ENCODE measurements at regions not wholly inside any gene's neighbourhood (a gene's known extent, or its start where the extent isn't known, plus 50 kb on each side); places are given as distances from the start of the nearest gene placed in this dataset.

DNA sequence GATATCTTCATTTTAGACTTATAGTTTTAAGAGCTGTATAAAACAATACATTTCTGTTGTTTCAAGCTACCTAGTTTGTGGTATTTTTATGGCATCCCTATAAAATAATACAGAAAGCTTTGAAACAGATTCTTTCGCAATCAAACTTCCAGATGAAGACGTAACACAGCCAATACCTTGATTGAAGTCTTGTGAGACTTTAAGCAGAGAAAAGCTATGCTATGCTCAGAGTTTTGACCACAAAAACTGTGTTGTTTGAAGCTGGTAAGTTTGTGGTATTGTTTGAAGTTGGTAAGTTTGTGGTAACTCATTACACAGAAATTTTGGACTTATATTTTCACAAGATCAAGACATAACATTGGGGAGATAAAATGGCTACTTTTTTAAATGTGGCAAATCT lies 201.8 kb upstream of the UGT8 start:
- TF ChIP-seq, protein P1, sequence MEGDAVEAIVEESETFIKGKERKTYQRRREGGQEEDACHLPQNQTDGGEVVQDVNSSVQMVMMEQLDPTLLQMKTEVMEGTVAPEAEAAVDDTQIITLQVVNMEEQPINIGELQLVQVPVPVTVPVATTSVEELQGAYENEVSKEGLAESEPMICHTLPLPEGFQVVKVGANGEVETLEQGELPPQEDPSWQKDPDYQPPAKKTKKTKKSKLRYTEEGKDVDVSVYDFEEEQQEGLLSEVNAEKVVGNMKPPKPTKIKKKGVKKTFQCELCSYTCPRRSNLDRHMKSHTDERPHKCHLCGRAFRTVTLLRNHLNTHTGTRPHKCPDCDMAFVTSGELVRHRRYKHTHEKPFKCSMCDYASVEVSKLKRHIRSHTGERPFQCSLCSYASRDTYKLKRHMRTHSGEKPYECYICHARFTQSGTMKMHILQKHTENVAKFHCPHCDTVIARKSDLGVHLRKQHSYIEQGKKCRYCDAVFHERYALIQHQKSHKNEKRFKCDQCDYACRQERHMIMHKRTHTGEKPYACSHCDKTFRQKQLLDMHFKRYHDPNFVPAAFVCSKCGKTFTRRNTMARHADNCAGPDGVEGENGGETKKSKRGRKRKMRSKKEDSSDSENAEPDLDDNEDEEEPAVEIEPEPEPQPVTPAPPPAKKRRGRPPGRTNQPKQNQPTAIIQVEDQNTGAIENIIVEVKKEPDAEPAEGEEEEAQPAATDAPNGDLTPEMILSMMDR (IDR thresholded peaks at IDR 0.05): no peak
- TF ChIP-seq POLR2A (IDR thresholded peaks at IDR 0.05): no peak
